ENCODE measurements at regions not wholly inside any gene's neighbourhood (a gene's known extent, or its start where the extent isn't known, plus 50 kb on each side); places are given as distances from the start of the nearest gene placed in this dataset.
"Not testable (repeated sequence)": the region's sequence is repeated elsewhere in the genome, so short reads cannot be mapped to it uniquely, and the experiment has no call there.

DNA sequence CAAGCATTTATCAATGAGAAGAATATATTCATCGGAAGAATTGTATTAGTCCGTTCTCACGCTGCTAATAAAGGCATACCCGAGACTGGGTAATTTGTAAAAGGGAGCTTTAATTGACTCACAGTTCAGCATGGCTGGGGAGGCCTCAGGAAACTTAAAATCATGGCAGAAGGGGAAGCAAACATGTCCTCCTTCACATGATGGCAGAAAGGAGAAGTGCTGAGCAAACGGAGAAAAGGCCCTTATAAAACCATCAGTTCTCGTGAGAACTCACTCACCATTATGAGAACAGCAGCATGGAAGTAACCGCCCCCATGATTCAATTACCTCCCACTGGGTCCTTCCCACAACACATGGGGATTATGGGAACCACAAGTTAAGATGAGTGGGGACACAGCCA is 1688.2 kb downstream of the SPATA31A7 start:
- not testable (repeated sequence) for DNase-seq

DNA sequence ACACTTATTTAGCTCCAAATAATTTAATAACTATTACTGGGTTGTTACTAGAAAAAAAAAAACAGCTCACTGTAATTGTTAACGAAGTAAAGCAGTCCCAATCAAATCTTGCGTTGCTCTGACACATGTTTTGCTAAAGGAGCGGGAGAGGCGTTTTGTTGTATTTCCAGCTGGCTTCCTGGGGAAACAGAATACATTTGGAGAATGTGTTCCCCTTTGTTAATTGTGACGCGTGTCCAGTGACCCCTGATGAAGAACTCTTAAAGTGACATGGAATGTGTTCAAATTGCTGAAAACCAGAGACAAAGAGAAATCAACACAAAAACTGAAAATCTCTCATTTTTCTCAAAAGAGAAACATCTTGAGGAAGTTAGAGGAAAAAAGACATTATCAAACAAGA is 1690.6 kb downstream of the SPATA31A7 start:
- not testable (repeated sequence) for DNase-seq

DNA sequence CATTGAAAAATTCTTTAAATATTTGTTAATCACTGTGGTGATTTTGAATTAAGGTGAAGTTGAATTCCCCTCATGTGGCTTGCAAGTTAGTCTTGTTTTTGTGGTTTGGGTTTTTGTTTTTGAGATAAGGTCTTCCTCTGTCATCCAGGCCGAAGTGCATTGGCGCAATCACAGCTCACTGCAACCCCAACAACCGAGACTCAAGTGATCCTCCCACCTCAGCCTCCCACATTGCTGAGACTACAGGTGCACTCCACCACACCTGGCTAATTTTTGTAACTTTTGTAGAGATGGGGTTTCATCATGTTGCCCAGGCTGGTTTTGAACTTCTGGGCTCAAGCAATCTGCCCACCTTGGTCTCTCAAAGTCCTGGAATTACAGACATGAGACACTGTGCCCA is 1691.1 kb downstream of the SPATA31A7 start:
- not testable (repeated sequence) for DNase-seq

DNA sequence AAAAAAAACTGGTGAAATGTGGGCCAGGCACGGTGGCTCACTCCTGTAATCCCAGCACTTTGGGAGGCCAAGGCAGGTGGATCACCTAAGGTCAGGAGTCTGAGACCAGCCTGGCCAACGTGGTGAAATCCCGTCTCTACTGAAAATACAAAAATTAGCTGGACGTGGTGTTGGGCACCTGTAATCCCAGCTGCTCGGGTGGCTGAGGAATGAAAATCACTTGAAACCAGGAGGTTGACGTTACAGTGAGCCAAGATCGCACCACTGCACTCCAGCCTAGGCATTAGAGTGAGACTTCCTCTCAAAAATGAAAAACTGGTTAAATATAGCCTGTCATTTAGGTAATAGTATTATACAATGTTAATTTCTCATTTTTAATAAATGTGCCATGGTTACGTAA is 1692.0 kb downstream of the SPATA31A7 start:
- not testable (repeated sequence) for DNase-seq

DNA sequence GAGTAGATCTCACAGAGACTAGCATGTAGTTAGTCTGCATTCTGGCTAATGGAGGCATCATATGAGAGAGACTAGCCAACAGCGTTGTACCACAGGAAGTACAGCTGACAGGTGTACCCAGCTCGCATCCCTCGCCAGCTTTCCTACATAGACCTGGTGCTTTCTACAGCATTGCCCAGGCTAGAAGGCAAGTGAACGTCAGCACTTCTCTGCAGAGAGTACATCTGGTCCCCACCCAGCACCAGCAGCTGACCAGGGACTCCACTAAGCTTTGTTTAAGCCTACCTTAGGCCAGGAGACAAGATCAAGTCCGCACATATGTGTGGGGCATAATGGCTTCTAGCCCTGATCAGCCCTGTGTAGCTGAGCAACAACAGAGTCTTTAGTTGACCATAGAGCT is 1692.9 kb downstream of the SPATA31A7 start:
- DNase-seq, result not testable (repeated sequence)

DNA sequence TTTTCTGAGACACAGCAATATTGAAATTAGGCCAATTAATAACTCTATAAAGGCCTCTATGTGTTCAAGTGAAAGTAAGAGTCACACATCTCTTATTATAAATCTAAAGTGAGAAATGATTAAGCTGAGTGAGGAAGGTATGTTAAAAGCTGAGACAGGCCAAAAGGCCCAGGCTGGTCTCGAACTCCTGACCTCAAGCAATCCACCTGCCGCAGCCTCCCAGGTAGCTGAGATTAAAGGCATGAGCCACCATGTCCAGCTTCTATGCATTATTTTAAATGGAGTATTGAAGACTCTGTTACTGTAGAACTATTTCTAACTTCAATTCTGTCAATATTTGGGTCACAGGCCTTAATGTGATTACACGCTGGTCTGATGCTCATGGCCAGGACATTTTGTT is 1706.9 kb downstream of the SPATA31A7 start:
- DNase-seq, result not testable (repeated sequence)

DNA sequence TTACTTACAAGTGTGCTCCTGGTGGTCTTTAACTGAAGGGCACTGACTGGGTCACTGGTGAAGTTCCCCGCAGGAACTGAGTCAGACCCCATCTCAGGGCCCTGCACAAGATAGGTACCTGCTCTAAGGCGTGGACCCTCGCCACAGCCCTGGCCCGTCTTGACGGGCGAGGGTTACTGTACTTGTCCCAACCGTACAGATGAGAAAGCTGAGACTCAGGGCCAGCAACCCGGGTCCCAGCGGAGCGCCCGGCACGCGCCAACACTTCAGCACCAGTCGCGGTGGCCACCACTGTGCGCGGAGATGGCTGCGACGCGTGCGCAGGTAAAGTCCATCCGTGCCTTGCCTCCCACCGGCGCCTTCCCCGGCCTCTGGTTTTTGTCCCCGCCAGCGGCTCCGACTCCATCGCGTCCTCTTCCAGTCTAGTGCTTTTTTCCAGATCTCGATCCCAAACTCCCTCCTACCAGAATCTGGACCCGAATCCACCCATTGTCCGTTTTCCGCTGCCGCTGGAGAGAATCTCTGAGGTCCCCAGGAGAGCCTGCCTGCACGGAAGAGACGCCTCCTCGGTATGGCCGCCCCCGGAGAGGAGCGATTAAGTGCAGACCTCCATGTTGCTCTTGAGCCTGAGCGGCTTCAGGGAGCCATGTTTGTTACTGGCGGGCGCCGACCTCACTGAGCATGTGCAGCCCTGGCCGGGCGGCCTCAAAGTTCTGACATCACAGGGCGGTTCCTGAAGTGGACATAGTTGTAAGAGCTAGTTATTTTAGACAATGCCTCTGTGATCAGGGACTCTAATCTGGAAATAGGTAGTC is 1707.8 kb downstream of the SPATA31A7 start:
- peak; percentile 81 to 82 for DNase-seq

DNA sequence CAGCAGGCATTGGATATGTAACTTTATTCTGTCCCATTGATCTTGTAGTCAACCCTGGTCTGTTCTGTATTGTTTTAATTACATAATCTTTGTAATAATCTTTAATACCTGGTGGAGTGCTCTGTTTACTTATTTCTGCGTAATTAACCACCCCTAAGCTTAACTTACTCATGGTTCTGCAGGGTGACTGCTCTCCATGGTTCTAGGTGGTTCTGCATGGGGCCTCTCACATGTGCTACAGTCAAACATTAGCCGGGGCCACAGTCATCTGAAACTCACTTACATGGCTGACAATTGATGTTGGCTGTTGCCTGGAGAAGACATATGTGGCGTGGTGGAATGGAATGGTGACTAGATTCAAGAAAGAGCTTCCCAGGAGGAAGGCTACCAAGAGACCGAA is 1709.8 kb downstream of the SPATA31A7 start:
- DNase-seq, result not testable (repeated sequence)

DNA sequence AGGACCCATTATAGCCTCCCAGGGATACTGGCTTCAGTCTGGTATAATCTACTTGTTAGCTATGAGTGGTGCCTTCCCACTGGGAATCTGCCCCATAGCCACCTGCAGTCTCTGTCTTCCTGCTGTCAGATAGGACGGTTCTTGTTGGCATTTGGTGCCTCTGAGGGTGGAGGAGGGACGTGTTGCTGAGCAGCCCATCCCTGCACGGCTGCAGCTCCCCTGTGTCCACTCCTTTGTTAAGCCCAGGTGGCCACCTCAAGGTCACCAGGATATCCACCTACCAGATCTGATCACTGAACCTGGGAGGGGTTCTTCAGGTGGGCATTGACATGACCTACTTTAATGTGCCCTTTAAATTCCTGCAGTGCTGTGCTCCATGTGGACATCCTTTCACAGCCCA is 1714.2 kb downstream of the SPATA31A7 start:
- not testable (repeated sequence) for DNase-seq

DNA sequence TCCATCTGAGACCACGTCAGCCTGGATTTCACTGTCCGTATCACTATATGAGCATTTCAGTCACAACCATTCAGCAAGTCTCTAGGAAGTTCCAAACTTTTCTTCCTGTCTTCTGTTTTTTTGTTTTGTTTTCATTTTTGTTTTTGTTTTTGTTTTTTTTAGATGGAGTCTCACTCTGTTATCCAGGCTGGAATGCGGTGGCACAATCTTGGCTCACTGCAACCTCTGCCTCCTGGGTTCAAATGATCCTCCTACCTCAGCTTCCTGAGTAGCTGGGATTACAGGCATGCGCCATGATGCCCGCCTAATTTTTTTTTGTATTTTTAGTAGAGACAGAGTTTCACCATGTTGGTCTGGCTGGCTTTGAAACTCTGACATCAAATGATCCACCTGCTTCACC is 1715.9 kb downstream of the SPATA31A7 start:
- not testable (repeated sequence) for DNase-seq

DNA sequence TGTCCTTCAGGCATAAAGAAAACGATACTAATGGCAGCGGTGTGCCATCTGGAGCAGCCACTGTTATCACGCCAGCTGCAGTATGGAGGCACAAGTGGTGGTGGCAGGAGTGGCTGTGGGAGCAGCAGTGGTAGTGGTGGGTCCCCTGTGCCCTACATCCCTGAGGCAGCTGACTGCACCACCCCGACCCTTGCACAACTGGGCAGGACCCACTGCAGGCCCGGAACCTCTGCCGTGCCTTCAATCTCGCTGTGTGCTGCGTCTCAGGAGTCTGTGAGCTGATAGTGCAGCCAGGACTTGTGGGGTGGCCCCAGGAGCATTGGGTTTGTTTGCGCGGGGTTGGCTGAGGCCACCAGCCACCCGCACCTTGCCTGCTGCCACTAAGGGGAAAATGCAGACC is 1718.0 kb downstream of the SPATA31A7 start:
- not testable (repeated sequence) for DNase-seq

DNA sequence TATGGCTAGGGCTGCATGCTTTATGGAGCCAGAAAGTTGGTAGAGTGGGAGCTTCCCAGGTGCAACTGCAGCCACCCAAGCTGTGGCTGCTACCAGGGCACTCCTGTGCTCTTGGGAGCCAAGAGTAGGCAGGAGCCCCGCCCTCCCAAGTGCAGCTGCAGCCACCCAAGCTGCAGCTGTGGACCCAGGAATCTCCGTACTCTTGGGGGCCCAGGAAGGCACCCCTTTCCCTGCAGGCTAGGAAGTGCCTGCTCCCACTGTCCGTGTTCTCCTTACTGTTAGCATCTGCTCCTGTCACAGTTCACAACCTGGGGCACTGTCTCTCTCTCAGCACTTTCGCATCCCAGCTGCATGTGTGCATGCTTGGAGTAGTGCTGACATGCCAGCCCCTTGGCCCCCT is 1718.4 kb downstream of the SPATA31A7 start:
- DNase-seq, result not testable (repeated sequence)

DNA sequence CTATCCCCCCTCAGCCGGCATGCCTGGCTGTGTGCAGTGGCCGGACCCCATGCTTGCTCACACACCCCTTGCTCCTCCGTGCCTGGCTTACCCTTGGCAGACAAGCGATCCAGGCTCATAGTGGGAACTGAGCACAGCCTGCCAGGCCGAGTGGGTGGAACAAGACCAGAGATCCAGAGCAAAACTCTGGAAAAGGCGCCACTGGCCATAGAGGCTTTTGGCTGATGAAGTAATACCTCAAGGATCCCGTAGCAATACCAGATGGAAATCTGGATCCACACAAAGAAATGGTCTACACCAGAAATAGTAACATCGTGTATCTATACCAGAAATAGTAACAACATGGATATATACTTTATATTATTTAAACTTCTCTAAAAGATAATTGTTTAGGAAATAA is 1719.6 kb downstream of the SPATA31A7 start:
- DNase-seq, result not testable (repeated sequence)

DNA sequence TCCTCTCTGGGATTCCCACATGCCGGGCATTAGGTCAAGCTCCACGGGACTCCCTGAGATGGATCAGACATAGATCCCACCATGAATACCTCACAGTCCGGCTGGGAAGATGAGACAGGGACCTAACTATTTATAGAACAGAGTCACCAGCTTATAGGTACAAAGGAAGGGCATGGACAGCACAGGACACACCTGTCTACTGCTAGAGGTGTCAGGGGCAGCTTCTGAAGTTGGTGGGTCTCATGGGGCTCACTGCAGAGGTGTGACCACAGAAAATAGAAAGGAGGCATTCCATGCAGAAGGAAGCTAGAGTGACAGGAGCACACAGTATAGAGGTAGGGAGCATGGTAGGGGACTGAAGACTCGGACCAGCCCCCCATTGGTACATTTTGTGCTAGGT is 1722.4 kb downstream of the SPATA31A7 start:
- not testable (repeated sequence) for DNase-seq

DNA sequence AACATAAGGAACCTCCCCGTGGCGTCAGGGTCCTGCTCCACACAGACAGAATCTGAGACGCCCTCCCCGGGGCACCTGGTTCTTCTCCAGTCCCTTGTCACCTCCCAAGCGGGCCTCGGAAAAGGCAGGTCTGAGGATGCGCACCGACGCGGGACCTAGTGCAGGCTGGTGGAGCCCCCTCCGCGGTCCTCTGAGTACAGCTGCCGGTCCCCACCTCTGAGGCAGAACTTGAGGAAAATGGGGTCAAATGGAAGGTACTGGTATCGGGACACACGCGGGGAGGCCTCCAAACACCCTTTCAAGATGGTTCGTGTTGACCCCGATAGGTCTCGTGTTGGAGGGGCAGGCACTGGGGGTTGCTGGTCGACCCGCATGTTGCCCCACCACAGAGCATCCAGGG is 1725.3 kb downstream of the SPATA31A7 start:
- not testable (repeated sequence) for DNase-seq

DNA sequence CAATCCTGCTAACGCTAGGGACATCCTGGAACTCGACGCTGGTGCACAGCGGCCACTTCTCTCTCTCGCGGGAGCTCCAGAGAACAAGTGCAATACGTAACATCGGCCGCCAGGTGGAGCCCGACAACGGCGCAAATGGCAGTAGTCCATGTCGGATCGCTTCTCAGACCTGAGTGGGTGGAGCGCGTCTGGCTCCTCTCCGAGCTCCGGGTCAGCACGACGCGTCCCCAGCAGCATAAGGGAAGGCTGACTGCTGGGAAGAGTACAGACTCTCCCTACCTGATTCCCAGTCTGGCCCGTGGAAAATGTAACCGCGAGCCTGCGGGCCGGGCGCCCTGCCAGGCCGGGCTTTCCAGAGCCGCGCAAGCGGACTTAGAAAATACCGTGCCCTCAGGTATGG is 1725.8 kb downstream of the SPATA31A7 start:
- DNase-seq, result not testable (repeated sequence)

DNA sequence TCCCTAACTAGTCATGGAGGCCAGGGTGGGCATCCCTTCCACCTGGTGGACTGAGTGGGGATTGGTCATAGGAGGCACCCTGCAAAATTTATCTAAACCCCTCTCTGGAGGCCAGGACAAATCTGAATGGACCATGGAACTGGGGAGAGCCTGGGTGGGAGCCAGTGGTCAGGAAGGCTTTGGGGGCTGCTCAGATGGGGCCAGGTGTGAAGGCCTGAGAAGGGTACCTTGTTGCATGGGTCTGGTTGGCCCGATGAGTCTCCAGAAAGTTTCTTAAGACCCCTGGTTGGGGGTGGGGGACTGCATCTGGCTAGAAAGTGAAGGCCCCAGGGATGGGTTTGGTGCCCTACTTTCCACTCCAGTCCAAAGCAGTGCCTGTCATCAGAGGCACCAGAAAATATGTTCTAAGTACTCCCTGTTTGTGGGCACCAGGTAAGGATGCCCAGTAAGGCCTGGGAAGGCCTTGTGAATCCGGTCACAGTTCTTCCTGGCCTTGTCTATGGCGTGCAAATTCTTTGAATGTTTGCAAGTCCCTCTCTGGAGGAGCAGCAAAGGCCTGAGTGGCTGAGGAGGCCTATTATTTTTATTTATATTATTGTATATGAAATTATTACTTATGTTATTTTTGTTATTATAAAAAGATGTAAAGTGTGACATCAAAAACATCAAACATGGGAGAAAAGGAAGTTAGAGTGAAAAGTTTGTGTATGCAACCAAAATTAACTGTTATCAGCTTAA is 1729.0 kb downstream of the SPATA31A7 start:
- not testable (repeated sequence) for DNase-seq

DNA sequence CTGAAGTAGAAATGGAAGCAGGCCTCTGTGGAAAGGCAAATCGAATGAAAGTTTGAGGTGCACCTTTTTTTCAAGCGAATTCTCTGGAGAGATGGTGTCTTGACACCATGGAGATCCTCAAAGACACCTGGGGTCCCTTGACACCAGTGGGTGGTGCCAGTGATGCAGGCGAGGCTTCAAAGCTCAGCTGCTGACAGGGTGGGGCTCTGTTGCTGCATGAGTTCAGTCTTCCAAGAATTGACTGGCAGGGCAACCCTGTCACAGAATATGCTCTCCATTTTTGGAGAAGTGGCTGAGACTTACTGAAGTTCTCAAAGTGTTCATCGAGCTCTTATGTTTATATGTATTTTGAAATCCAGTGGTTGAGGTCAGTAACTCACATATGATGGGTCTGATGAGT is 1741.6 kb downstream of the SPATA31A7 start:
- DNase-seq, result not testable (repeated sequence)

DNA sequence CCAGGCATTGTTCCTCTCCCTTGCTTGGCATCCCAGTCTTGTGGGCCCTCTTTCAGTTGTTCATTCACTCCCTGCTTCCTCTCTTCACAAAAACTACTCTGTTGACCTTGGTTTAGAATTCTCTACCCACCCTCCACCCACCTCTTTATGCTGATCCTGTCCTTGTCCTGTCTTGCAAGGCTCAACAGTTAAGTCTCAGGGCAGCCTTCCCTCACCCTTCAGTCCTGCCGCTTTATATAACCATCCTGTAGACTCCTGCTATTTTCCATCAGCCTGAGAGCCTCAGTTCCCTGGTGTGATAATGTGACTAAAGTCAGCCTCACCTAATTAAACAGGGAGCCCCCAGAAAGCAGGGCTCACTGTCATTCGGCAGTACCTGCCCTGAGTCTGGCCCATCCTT is 1763.0 kb downstream of the SPATA31A7 start:
- not testable (repeated sequence) for DNase-seq
